A673 (cell line): ENCODE measurements at regions not wholly inside any gene's neighbourhood (a gene's known extent, or its start where the extent isn't known, plus 50 kb on each side); places are given as distances from the start of the nearest gene placed in this dataset.

Experiments
- BruUV-seq: library from RNA; stranded (reverse); fragments of 400-500 nt; replicated peaks from 2 replicates; lab custom pipeline; 2021; lab: Mats Ljungman, UMichigan
- CTCF ChIA-PET: fragments of 300-600 bp; sonication (Branson Sonifier 250); formaldehyde crosslinking; loops from one replicate; lab custom pipeline; 2022; ENCODE audit warnings: antibody characterized with exemption; lab: Charles Lee
- POLR2A ChIA-PET: fragments of 300-600 bp; sonication (Branson Sonifier 250); formaldehyde crosslinking; loops from one replicate; lab custom pipeline; 2022; ENCODE audit warnings: antibody characterized with exemption; ENCODE audit not compliant: low non-redundant PET; lab: Charles Lee
- DNase-seq: peaks from one replicate; pipeline ENCODE4 v3.0.0-alpha.2; 2015; ENCODE audit warnings: low spot score
- H3K27ac ChIP-seq: fragments of 200-600 bp; sonication (generic); 2 replicates; pipeline ENCODE4 v1.5.1; 2016; ENCODE audit warnings: mixed run types, low read depth, mild to moderate bottlenecking, mixed read lengths, antibody characterized with exemption, low read length; ENCODE audit not compliant: poor library complexity, severe bottlenecking
- H3K27me3 ChIP-seq: fragments of 200-600 bp; sonication (generic); replicated peaks from 2 replicates; pipeline ENCODE4 v1.6.1; 2017; ENCODE audit warnings: mixed run types, low read depth, mild to moderate bottlenecking, mixed read lengths, antibody characterized with exemption, low read length; ENCODE audit not compliant: insufficient read depth, poor library complexity
- H3K36me3 ChIP-seq: fragments of 200-600 bp; sonication (generic); 2 replicates; pipeline ENCODE4 v1.6.1; 2016; ENCODE audit warnings: mixed run types, mild to moderate bottlenecking, mixed read lengths, antibody characterized with exemption, low read length; ENCODE audit not compliant: insufficient read depth, poor library complexity, severe bottlenecking
- H3K4me1 ChIP-seq: fragments of 200-600 bp; sonication (generic); 2 replicates; pipeline ENCODE4 v1.6.1; 2017; ENCODE audit warnings: mixed run types, mild to moderate bottlenecking, mixed read lengths, antibody characterized with exemption, low read length; ENCODE audit not compliant: insufficient read depth, poor library complexity, severe bottlenecking
- H3K4me3 ChIP-seq: fragments of 200-600 bp; sonication (generic); 2 replicates; pipeline ENCODE4 v1.5.1; 2016; ENCODE audit warnings: low read depth, mixed run types, mild to moderate bottlenecking, mixed read lengths, low read length; ENCODE audit not compliant: poor library complexity, severe bottlenecking
- H3K9me3 ChIP-seq: fragments of 200-600 bp; sonication (generic); 2 replicates; pipeline ENCODE4 v1.6.1; 2016; ENCODE audit warnings: mixed run types, low read depth, mild to moderate bottlenecking, mixed read lengths, antibody characterized with exemption, low read length; ENCODE audit not compliant: poor library complexity, severe bottlenecking
- EZH2 ChIP-seq: fragments of 200-600 bp; sonication (generic); IDR thresholded peaks from 2 replicates; pipeline ENCODE4 v1.6.1; 2017; ENCODE audit warnings: borderline replicate concordance, low read depth, mild to moderate bottlenecking, mixed read lengths, antibody characterized with exemption, low read length; ENCODE audit not compliant: poor library complexity, severe bottlenecking
- intact Hi-C: fragments of 100-400 bp; cut with micrococcal nuclease; formaldehyde crosslinking; loops from one replicate; pipeline ENCODE4 v1.10.0; 2022; ENCODE audit not compliant: unreplicated experiment
- TF ChIP-seq, protein P1 (sequence below): fragments of 300-800, 200-600 bp; sonication (generic); conservative IDR thresholded peaks from 2 replicates; pipeline ENCODE4 v1.5.1; 2017; ENCODE audit warnings: low read depth, mild to moderate bottlenecking, antibody characterized with exemption, low read length, moderate library complexity, mixed read lengths

DNA sequence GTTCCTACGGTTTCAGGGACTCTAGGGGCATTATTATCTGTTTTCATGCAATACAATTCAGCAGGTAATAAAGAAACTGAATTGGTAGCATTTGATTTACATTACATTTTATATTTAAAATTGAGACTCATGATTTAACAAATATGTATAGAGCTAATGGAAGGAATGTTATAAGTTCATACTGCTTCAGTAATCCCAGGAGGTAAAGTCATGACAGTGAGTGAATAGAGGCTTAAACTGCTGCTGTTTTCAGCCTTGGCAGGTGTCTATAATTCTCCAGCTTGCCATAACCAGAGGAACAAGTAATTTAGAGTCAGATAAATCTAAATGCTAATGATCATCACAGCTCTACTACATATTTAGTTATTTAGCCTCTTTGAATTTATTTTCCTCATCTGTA lies 360.8 kb upstream of the MANEA start:
- Histone ChIP-seq H3K9me3 (no peaks in the 10 kb centered on the region), H3K27me3 (no peaks in the 10 kb centered on the region), H3K27ac (no peak overlapping the region), H3K36me3 (no peaks in the 10 kb centered on the region), H3K4me3 (no peak overlapping the region), H3K4me1 (no peaks in the 10 kb centered on the region)
- DNase-seq = no peak
- TF ChIP-seq, protein P1, sequence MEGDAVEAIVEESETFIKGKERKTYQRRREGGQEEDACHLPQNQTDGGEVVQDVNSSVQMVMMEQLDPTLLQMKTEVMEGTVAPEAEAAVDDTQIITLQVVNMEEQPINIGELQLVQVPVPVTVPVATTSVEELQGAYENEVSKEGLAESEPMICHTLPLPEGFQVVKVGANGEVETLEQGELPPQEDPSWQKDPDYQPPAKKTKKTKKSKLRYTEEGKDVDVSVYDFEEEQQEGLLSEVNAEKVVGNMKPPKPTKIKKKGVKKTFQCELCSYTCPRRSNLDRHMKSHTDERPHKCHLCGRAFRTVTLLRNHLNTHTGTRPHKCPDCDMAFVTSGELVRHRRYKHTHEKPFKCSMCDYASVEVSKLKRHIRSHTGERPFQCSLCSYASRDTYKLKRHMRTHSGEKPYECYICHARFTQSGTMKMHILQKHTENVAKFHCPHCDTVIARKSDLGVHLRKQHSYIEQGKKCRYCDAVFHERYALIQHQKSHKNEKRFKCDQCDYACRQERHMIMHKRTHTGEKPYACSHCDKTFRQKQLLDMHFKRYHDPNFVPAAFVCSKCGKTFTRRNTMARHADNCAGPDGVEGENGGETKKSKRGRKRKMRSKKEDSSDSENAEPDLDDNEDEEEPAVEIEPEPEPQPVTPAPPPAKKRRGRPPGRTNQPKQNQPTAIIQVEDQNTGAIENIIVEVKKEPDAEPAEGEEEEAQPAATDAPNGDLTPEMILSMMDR = no peak
- no peak for TF ChIP-seq EZH2
- BruUV-seq = no TSS peak
- CTCF ChIA-PET = no interaction called here
- intact Hi-C loops = no loop called here
- POLR2A ChIA-PET = no interaction called here

DNA sequence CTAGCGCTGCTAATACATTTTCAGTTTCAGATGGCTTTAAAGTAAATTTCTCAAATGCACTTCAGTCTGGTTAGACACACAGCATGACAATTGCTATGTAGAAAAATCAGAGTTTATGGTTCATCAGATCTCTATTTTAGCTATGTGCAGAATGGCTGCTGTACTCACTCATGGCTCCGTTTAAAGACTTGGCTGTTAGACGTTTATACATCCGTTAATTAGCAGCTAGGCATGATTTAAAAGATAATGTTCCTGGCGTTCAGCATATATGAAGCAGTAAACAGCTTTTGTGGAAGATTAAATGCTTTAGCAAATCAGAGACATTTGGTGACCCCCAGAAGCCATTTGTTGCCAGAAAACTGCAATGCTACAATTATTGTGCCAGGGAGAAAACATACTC lies 350.0 kb upstream of the MANEA start:
- intact Hi-C loops = no loop called here
- Histone ChIP-seq H3K9me3 (no peaks in the 10 kb centered on the region), H3K4me1 (peaks cover 37% of the 10 kb centered on the region), H3K36me3 (no peaks in the 10 kb centered on the region), H3K4me3 (no peak overlapping the region), H3K27ac (no peak overlapping the region), H3K27me3 (no peaks in the 10 kb centered on the region)
- ChIA-PET CTCF (no interaction called here), POLR2A (no interaction called here)
- BruUV-seq = no TSS peak
- TF ChIP-seq, protein P1 = no peak
- TF ChIP-seq EZH2 = no peak
- peak; percentile 23 for DNase-seq

DNA sequence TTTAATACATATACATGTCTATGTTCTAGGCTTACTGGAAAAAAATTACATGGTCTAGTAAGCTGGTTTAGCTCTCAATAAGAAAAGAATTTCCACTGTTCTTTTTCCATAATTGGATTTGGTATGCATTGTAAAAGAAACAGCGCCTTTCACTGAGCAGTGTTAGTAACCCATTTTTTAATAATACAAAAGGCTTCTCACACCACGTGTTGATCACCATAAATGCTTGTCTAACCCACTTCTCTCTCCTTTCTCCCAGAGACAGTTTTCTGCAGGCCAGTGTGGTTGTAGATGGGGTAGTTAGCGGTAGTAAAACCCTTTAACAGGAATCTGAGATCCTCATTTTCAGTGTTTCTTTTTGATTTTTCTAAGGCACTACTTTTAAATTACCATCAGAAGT lies 348.7 kb upstream of the MANEA start:
- no peak for TF ChIP-seq EZH2
- TF ChIP-seq, protein P1 = no peak
- ChIA-PET CTCF (no interaction called here), POLR2A (no interaction called here)
- no peak overlapping the region for H3K4me3 ChIP-seq
- H3K36me3 ChIP-seq = no peaks in the 10 kb centered on the region
- H3K27ac ChIP-seq = no peak overlapping the region
- peak; percentile 78 for DNase-seq
- H3K4me1 ChIP-seq = peaks cover 37% of the 10 kb centered on the region
- no peaks in the 10 kb centered on the region for H3K9me3 ChIP-seq
- no peaks in the 10 kb centered on the region for H3K27me3 ChIP-seq
- no TSS peak for BruUV-seq
- intact Hi-C loops = no loop called here
